ENCODE measurements at regions not wholly inside any gene's neighbourhood (a gene's known extent, or its start where the extent isn't known, plus 50 kb on each side); places are given as distances from the start of the nearest gene placed in this dataset.

GRCh38 chr20:4095639-4096038 lies 53.0 kb upstream of the SMOX start:
- TF ChIP-seq, protein P1, sequence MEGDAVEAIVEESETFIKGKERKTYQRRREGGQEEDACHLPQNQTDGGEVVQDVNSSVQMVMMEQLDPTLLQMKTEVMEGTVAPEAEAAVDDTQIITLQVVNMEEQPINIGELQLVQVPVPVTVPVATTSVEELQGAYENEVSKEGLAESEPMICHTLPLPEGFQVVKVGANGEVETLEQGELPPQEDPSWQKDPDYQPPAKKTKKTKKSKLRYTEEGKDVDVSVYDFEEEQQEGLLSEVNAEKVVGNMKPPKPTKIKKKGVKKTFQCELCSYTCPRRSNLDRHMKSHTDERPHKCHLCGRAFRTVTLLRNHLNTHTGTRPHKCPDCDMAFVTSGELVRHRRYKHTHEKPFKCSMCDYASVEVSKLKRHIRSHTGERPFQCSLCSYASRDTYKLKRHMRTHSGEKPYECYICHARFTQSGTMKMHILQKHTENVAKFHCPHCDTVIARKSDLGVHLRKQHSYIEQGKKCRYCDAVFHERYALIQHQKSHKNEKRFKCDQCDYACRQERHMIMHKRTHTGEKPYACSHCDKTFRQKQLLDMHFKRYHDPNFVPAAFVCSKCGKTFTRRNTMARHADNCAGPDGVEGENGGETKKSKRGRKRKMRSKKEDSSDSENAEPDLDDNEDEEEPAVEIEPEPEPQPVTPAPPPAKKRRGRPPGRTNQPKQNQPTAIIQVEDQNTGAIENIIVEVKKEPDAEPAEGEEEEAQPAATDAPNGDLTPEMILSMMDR (IDR thresholded peaks at IDR 0.05; ENCODE audit: low read depth, low read length) = no peak
- TF ChIP-seq EZH2phosphoT487 (IDR thresholded peaks at IDR 0.05; ENCODE audit: low read depth) = no peak
